ENCODE measurements at regions not wholly inside any gene's neighbourhood (a gene's known extent, or its start where the extent isn't known, plus 50 kb on each side); places are given as distances from the start of the nearest gene placed in this dataset.

DNA sequence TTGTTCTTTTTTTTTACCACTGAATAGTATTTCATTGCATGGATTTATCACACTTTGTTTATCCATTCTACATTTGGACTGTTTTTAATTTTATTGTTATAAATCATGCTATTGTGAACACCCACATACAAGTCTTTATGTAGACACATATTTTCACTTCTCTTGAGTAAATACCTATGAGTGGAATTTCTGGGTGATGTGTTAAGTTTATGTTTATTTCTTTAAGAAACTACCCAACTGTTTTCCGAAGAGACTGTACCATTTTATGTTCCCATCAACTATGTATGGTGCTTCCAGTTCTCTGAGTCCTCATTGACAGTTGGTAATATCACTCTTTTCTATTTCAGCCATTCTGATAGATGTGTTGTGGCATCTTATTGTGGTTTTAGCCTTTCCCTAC is 54.0 kb downstream of the RIN2 start:
- TF ChIP-seq POLR2A (IDR thresholded peaks at IDR 0.05; ENCODE audit: low read length) (no peak), GATA1 (IDR thresholded peaks at IDR 0.05; ENCODE audit: low read depth, low read length) (no peak)
